CD14-positive monocyte (primary cell): ENCODE measurements at regions not wholly inside any gene's neighbourhood (a gene's known extent, or its start where the extent isn't known, plus 50 kb on each side); places are given as distances from the start of the nearest gene placed in this dataset.

Experiments used
- DNase-seq, 3 donors: peaks; one replicate each; pipeline ENCODE4 v3.0.0-alpha.2; 2011 to 2022
- H2AFZ ChIP-seq: 2 replicates; pipeline ENCODE4 v1.6.0; 2012; ENCODE audit warnings: mild to moderate bottlenecking, low read depth, low read length, inconsistent platforms; ENCODE audit not compliant: insufficient read depth, poor library complexity, severe bottlenecking
- H3K27ac ChIP-seq, 2 donors: 1 replicate in 1 of 2; 2 replicates in 1 of 2; pipeline ENCODE4 v1.5.1; 2012 to 2013; ENCODE audit warnings: low read length in 2 of 2, control low read depth in 1 of 2, inconsistent platforms in 1 of 2, low read depth in 1 of 2, mild to moderate bottlenecking in 1 of 2
- H3K27me3 ChIP-seq, 2 donors: one replicate each; pipeline versions ENCODE4 v1.6.0 to v1.6.1; 2011 to 2013; ENCODE audit warnings: low read length in 2 of 2; ENCODE audit not compliant: control insufficient read depth in 2 of 2, insufficient read depth in 2 of 2
- H3K36me3 ChIP-seq, 2 donors: replicated peaks in 1 of 2; 1 replicate in 1 of 2; 2 replicates in 1 of 2; pipeline versions ENCODE4 v1.5.1 to v1.6.1; 2012 to 2013; ENCODE audit warnings: low read length in 2 of 2, control low read depth in 1 of 2, inconsistent platforms in 1 of 2, mild to moderate bottlenecking in 1 of 2; ENCODE audit not compliant: insufficient read depth in 2 of 2, control insufficient read depth in 1 of 2
- H3K4me1 ChIP-seq, 2 donors: 1 replicate in 1 of 2; 2 replicates in 1 of 2; pipeline versions ENCODE4 v1.5.1 to v1.6.1; 2012 to 2013; ENCODE audit warnings: low read length in 2 of 2, control low read depth in 1 of 2, inconsistent platforms in 1 of 2, mild to moderate bottlenecking in 1 of 2, moderate library complexity in 1 of 2; ENCODE audit not compliant: insufficient read depth in 2 of 2, control insufficient read depth in 1 of 2
- H3K4me2 ChIP-seq: replicated peaks from 2 replicates; pipeline ENCODE3; 2012; ENCODE audit warnings: low read length, moderate library complexity, mild to moderate bottlenecking; ENCODE audit not compliant: poor library complexity, severe bottlenecking; ENCODE audit errors: extremely low read depth
- H3K4me3 ChIP-seq, 3 experiments: fragments of 200-600 bp in 1 of 3; sonication (generic) in 1 of 3; replicated peaks in 1 of 3; 1 replicate in 2 of 3; 2 replicates in 1 of 3; pipeline ENCODE4 v1.5.1; 2011 to 2013; ENCODE audit warnings: low read length in 3 of 3, mild to moderate bottlenecking in 3 of 3, control low read depth in 2 of 3, low read depth in 2 of 3, inconsistent platforms in 1 of 3, moderate library complexity in 1 of 3
- H3K79me2 ChIP-seq: 2 replicates; pipeline ENCODE4 v1.6.0; 2012; ENCODE audit warnings: mild to moderate bottlenecking, control low read depth, inconsistent platforms, low read length, moderate library complexity; ENCODE audit not compliant: insufficient read depth
- H3K9ac ChIP-seq: 2 replicates; pipeline ENCODE4 v1.6.0; 2017; ENCODE audit warnings: low read length, mild to moderate bottlenecking; ENCODE audit not compliant: insufficient read depth, poor library complexity, severe bottlenecking
- H3K9me3 ChIP-seq, 2 donors: replicated peaks in 1 of 2; 1 replicate in 1 of 2; 2 replicates in 1 of 2; pipeline versions ENCODE4 v1.5.1 to v1.6.1; 2012 to 2013; ENCODE audit warnings: low read length in 2 of 2, control low read depth in 1 of 2; ENCODE audit not compliant: control insufficient read depth in 1 of 2, insufficient read depth in 1 of 2
- H4K20me1 ChIP-seq: 2 replicates; pipeline ENCODE4 v1.6.0; 2012; ENCODE audit warnings: mild to moderate bottlenecking, low read length, control low read depth, moderate library complexity; ENCODE audit not compliant: insufficient read depth
- H3K27ac Mint-ChIP-seq, 7 donors: one replicate each; pipeline ENCODE4 v1.8.0; 2020; ENCODE audit warnings: mild to moderate bottlenecking in 7 of 7, mixed read lengths in 7 of 7, moderate library complexity in 6 of 7, inconsistent platforms in 2 of 7
- H3K27me3 Mint-ChIP-seq, 3 donors: one replicate each; pipeline ENCODE4 v1.8.0; 2021 to 2022; ENCODE audit warnings: low read depth in 3 of 3, mild to moderate bottlenecking in 3 of 3, mixed read lengths in 3 of 3, moderate library complexity in 3 of 3, inconsistent platforms in 1 of 3
- H3K36me3 Mint-ChIP-seq, 2 donors: one replicate each; pipeline ENCODE4 v1.8.0; 2020; ENCODE audit warnings: mixed read lengths in 2 of 2, inconsistent platforms in 1 of 2, mild to moderate bottlenecking in 1 of 2
- H3K4me1 Mint-ChIP-seq: one replicate; pipeline ENCODE4 v1.8.0; 2020; ENCODE audit warnings: mild to moderate bottlenecking, mixed read lengths
- H3K4me3 Mint-ChIP-seq, 2 donors: one replicate each; pipeline ENCODE4 v1.8.0; 2020; ENCODE audit warnings: mild to moderate bottlenecking in 2 of 2, mixed read lengths in 2 of 2, moderate library complexity in 1 of 2
- H3K9me3 Mint-ChIP-seq, 7 donors: one replicate each; pipeline ENCODE4 v1.8.0; 2020 to 2022; ENCODE audit warnings: mixed read lengths in 7 of 7, mild to moderate bottlenecking in 6 of 7, moderate library complexity in 6 of 7, inconsistent platforms in 2 of 7
- CTCF ChIP-seq: fragments of 200-600 bp; IDR thresholded peaks from one replicate; pipeline ENCODE4 v1.8.0; 2022; ENCODE audit warnings: antibody characterized with exemption, mild to moderate bottlenecking
- WGBS: methylation state at CpG from one replicate; pipeline ENCODE4 v1.1.5; 2013; ENCODE audit warnings: missing lambda C conversion rate; ENCODE audit not compliant: insufficient coverage; 5-methylcytosine and 5-hydroxymethylcytosine counted together
- intact Hi-C, 2 donors: fragments of 100-400 bp; cut with micrococcal nuclease; formaldehyde crosslinking; loops; one replicate each; pipeline versions ENCODE4 v1.15.0 to v1.15.1; 2023

GRCh38 chr13:95499811-95500712 is 52.5 kb upstream of the CLDN10 start:
- H3K27me3 Mint-ChIP-seq: no peaks in the 10 kb centered on the region
- Histone ChIP-seq H3K4me3 (no peak overlapping the region), H3K4me1 (peaks cover 17 to 25% of the 10 kb centered on the region in 2 donors), H3K9ac (no peak overlapping the region), H3K4me2 (no peak overlapping the region), H3K27ac (no peak overlapping the region), H3K79me2 (no peaks in the 10 kb centered on the region), H3K9me3 (peaks cover 9 to 10% of the 10 kb centered on the region in 2 donors), H2AFZ (no peak overlapping the region), H4K20me1 (no peaks in the 10 kb centered on the region), H3K27me3 (no peaks in the 10 kb centered on the region), H3K36me3 (no peaks in the 10 kb centered on the region)
- H3K9me3 Mint-ChIP-seq: peaks cover 9 to 29% (median 22%) of the 10 kb centered on the region in 7 donors
- no peak for DNase-seq
- 100% methylated on average over 3 of the region's 6 CpGs for WGBS
- H3K27ac Mint-ChIP-seq: peak overlapping the region in 3 of 7 donors; percentile 15 to 32 (median 16)
- H3K4me1 Mint-ChIP-seq: peaks cover 44% of the 10 kb centered on the region
- no peak overlapping the region for H3K4me3 Mint-ChIP-seq
- peaks cover 10 to 11% of the 10 kb centered on the region in 2 donors for H3K36me3 Mint-ChIP-seq
- TF ChIP-seq CTCF: no peak
- intact Hi-C loops: loop anchor here in 1 of 2 donors (10.0 kb wide), 1 partner anchor 175 kb away; the partner anchor contains the start of gene DNAJC3

- H3K27ac ChIP-seq: no peak overlapping the region
- no peak overlapping the region for H3K4me2 ChIP-seq
- H3K79me2 ChIP-seq: no peaks in the 10 kb centered on the region
- no peak overlapping the region for H3K4me3 Mint-ChIP-seq
- H3K9me3 ChIP-seq: peaks cover 0 to 4% of the 10 kb centered on the region in 2 donors
- no peaks in the 10 kb centered on the region for H3K27me3 Mint-ChIP-seq
- H3K27ac Mint-ChIP-seq: peak overlapping the region in 1 of 7 donors; percentile 68
- H3K36me3 ChIP-seq: no peaks in the 10 kb centered on the region
- H3K36me3 Mint-ChIP-seq: peaks cover 5 to 8% of the 10 kb centered on the region in 2 donors
- H3K4me1 Mint-ChIP-seq: peaks cover 41% of the 10 kb centered on the region
- H3K27me3 ChIP-seq: no peaks in the 10 kb centered on the region
- H3K9me3 Mint-ChIP-seq: peaks cover 4 to 18% (median 14%) of the 10 kb centered on the region in 7 donors
- no peak for DNase-seq
- WGBS: 100% methylated on average over 1 of the region's 2 CpGs
- no peaks in the 10 kb centered on the region for H4K20me1 ChIP-seq
- intact Hi-C loops: loop anchor here in 1 of 2 donors (10.0 kb wide), 1 partner anchor 173 kb away; the partner anchor contains the start of gene DNAJC3
- TF ChIP-seq CTCF: no peak
- peaks cover 15 to 24% of the 10 kb centered on the region in 2 donors for H3K4me1 ChIP-seq
- H3K9ac ChIP-seq: no peak overlapping the region
- no peak overlapping the region for H2AFZ ChIP-seq
- no peak overlapping the region for H3K4me3 ChIP-seq
Observed at GRCh38 chr13:95502216-95502615, 50.3 kb upstream of the CLDN10 start.
